ENCODE measurements at regions not wholly inside any gene's neighbourhood (a gene's known extent, or its start where the extent isn't known, plus 50 kb on each side); places are given as distances from the start of the nearest gene placed in this dataset.
"Not testable (repeated sequence)": the region's sequence is repeated elsewhere in the genome, so short reads cannot be mapped to it uniquely, and the experiment has no call there.

GRCh38 chr3:159030138-159030670 lies 228.3 kb downstream of the MFSD1 start:
- DNase-seq: no peak
- intact Hi-C loops (cut with DNase I): no loop called here

DNA sequence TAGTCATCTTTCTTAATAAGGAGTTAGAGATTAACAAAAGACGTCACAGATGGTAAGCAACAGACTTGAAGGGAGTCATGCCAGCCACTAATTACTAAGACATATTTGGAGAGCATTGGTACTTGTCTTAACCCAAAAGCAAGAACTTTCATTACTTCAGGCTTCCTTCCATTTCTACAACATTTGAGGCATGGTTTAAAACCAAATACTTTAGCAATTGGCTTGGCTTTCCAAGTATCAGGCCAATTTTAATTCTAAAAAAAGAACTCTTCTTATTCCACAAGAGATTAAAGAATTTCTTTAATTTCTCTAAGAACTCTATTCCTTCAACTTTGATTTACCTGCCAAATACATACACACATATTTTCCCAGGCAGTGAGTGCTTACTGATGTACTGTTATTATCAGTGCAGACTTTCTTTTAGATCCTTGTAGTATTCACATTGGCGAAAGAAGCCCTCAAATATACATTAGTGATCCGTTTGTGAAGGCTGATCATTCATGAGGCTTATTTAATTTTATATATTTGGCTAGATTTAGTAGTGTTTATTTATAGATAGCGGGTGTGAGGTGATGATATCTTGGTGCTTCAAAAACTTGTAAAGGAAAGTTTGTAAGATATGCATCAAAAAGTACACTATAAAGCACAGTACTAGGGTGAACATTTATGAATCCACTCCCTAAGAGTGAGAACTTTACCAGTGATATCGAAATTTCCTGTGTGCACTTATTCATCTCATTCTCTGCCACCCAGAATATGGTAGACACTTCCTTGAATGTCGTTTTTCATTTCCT lies 229.2 kb downstream of the MFSD1 start:
- intact Hi-C loops (cut with DNase I): no loop called here
- DNase-seq: no peak

- peak in 34 of 42 donors; percentile 2 to 75 (median 30) for DNase-seq
- intact Hi-C loops (cut with DNase I): no loop called here
Measured at GRCh38 chr3:159032311-159032710, 230.5 kb downstream of the MFSD1 start.

GRCh38 chr3:159038405-159038804 lies 236.6 kb downstream of the MFSD1 start:
- no peak for DNase-seq
- intact Hi-C loops (cut with DNase I): no loop called here

DNA sequence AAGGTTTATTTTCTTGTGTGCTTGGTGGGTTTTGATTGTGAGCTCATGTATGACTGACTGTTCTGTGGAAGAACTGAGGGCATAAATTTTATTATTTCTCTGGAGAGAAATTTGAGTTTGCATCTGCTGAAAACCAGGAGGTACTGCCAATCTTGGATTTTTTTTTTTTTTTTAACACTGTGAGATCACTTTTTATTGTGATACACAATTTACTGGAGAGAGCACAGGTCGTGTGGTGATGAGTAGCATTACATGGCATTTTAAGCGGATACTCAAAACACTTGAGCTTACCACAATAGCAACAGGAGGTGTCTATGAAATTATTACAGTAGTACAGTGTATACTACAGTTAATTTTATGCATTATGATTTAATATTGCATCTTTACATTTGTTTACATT lies 237.4 kb downstream of the MFSD1 start:
- intact Hi-C loops (cut with DNase I): no loop called here
- no peak for DNase-seq

DNA sequence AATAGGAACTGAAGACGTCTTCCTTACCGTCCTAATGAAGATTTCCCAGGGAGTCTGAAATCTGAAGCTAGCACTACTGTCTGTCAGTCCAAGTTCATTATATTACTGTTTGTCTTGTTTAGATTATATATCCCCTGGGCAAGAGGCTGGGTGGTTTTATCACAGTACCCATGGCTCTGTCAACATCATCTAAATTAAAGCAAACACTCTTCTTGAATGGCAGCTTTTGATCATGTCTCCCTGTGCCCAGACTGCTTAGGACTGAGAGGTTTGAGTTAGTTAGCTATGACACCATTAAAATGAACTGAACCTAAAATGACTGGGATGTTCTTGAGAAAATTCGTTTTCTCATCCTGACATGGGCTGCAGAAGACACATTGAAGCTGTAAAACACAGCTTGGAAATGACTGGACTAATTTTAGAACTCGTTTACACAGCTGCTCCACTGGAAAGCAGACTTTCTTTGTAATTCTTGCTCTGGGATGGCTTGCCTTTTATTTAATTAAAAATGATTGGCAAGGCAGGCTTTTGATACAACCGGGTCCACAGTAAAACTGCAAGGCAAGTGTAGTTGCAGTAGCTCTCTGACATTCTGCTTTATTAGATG lies 243.5 kb downstream of the MFSD1 start:
- intact Hi-C loops (cut with DNase I): no loop called here
- DNase-seq: no peak

DNA sequence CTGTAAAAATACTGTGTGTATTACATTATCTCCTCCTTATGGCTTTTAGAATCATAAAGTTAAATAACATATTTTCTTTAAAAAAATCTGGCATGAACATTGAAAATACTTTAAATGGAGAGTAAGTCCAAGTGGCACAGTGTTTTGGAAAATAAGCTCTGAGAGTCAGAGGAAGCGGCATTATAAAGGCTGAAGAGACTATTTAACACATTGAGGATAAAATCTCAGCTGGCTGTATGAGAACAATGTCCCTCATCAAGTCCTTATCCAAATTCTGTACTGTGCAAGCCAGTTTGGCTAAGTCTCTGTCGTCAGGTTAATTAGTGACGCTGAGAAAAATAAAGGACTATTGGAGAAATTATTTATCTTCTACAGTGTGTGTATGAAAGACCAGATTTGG lies 245.5 kb downstream of the MFSD1 start:
- intact Hi-C loops (cut with DNase I): no loop called here
- DNase-seq: no peak

GRCh38 chr3:159052494-159052893 lies 250.6 kb downstream of the MFSD1 start:
- DNase-seq; intact Hi-C loops (cut with DNase I): not testable (repeated sequence)

DNA sequence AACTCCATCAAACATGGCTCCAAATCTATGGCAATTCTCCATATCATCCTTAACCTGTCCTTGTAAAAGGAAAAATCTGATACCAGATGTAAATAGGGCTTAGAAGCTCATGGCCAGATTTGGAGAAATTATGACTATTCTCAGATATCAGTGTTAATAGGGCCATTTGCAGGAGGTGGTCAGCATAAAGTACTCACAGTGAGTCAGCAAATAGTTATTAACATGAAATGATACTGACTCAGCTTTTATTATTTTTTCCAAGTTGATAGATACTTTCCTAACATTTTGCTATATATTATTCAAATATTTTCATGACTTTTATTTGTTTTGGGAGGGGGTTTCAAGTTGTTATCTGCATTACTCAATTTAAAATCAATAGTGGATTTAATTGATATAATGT lies 255.8 kb downstream of the MFSD1 start:
- intact Hi-C loops (cut with DNase I): no loop called here
- no peak for DNase-seq

- DNase-seq: no peak
- intact Hi-C loops (cut with DNase I): no loop called here
Measured at GRCh38 chr3:159058859-159059258, 257.0 kb downstream of the MFSD1 start.

DNA sequence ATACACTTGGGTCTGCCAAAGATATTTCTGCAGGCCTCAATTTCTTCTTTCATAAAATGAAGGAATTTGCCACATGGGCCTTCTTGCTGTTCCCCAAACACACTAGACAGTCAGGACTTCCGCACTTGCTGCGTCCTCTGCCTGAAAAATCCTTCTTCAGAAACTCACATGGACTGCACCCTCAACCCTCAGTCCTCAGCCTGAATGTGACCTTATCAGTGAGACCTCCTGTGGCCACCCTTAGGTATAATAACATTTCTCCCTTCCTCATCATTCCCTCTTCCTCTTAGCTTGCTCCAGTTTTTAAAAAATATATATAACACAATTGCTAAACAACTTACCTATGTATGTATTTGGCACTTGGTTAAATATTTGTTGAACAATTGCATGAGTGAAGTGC lies 257.5 kb downstream of the MFSD1 start:
- DNase-seq: no peak
- intact Hi-C loops (cut with DNase I): no loop called here

GRCh38 chr3:159062734-159063410 lies 261.0 kb downstream of the MFSD1 start:
- intact Hi-C loops (cut with DNase I): no loop called here

GRCh38 chr3:159069091-159069490 lies 267.2 kb downstream of the MFSD1 start, which contains the start of gene IQCJ:
Gene IQCJ, plus strand, starts transcription at chr3:159069319.
- intact Hi-C loops (cut with DNase I): no loop called here
- DNase-seq: peak; percentile 9 to 82 (median 49)

More at GRCh38 chr3:159062734-159063410, 261.0 kb downstream of the MFSD1 start:
- no peak for DNase-seq

- intact Hi-C loops (cut with DNase I): no loop called here
- peak in 3 of 42 donors; percentile 7 to 11 (median 10) for DNase-seq
Measured at GRCh38 chr3:159069866-159070425, 268.1 kb downstream of the MFSD1 start.

GRCh38 chr3:159074756-159075701 lies 273.2 kb downstream of the MFSD1 start:
- intact Hi-C loops (cut with DNase I): no loop called here

DNA sequence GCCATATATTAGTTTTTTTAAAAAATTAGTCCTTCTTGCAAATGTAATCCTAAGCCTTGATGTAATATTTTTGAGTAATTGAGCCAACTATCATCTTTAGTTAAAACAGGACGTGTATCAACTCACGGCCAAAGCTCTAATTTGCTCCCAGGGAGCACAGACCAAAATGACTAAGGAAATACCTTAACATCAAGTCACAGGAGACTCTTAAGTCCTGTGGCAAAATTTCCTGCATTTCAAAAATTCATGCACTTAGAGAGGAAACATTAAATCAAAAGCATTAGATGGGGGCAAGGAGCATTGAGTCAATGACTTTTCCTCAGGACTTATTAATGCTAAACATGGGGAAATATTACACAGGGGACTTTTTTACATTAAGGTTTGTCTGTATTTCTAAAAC lies 276.0 kb downstream of the MFSD1 start:
- DNase-seq: no peak

More at GRCh38 chr3:159074756-159075701, 273.2 kb downstream of the MFSD1 start:
- DNase-seq: no peak

GRCh38 chr3:159080256-159080655 lies 278.4 kb downstream of the MFSD1 start:
- DNase-seq: peak in 11 of 42 donors; percentile 12 to 52 (median 24)
- intact Hi-C loops (cut with DNase I): no loop called here

More for the DNA sequence above, 276.0 kb downstream of the MFSD1 start:
- intact Hi-C loops (cut with DNase I): no loop called here

DNA sequence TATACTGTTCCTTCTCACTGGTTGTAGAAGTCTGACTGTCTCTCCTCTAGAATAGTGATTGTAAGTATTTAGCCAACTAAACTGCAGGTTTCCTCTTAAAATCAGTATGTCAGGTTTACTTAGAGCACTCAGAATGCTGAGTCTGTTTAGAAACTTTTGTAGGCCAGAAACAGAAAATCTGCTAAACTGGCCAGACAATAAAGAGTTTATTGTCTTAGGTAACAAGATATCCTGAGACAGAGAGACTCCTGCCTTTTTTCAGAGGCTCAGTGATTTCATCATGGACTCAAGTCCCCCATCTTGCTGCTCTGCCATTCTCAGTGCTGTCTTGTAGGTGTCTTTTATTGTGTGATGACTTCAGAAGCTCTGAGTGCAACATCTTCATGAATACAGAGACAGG lies 279.0 kb downstream of the MFSD1 start:
- intact Hi-C loops (cut with DNase I): no loop called here
- no peak for DNase-seq
